ENCODE measurements at regions not wholly inside any gene's neighbourhood (a gene's known extent, or its start where the extent isn't known, plus 50 kb on each side); places are given as distances from the start of the nearest gene placed in this dataset.

- DNase-seq (ENCODE audit: low read depth, low spot score) = no peak
- CTCF ChIA-PET = interaction anchor here (1.5 kb wide), 1 partner anchor 34 kb away, joined by 3 read pairs; no protein-coding TSS in a partner anchor
- POLR2A ChIA-PET = no interaction called here
- H3K4me3 ChIP-seq (ENCODE audit: low read depth, low read length) = no peak overlapping the region
- no peak for TF ChIP-seq CTCF (IDR thresholded peaks at IDR 0.05; ENCODE audit: insufficient read depth, low read length, missing control alignments)
Measured at GRCh38 chr20:1724901-1725300, 67.3 kb upstream of the SIRPG start.

GRCh38 chr20:1722513-1723050 is 65.0 kb upstream of the SIRPG start:
- no peak overlapping the region for H3K4me3 ChIP-seq (ENCODE audit: low read depth, low read length)
- no peak for DNase-seq (ENCODE audit: low read depth, low spot score)
- POLR2A ChIA-PET = no interaction called here
- CTCF ChIA-PET = interaction anchor here (1.6 kb wide), 1 partner anchor 42 kb away, joined by 4 read pairs; no protein-coding TSS in a partner anchor
- no peak for TF ChIP-seq CTCF (IDR thresholded peaks at IDR 0.05; ENCODE audit: insufficient read depth, low read length, missing control alignments)

- no peak overlapping the region for H3K4me3 ChIP-seq (ENCODE audit: low read depth, low read length)
- POLR2A ChIA-PET = no interaction called here
- CTCF ChIA-PET = interaction anchor here (1.6 kb wide), 1 partner anchor 42 kb away, joined by 4 read pairs; no protein-coding TSS in a partner anchor
- DNase-seq (ENCODE audit: low read depth, low spot score) = no peak
- TF ChIP-seq CTCF (IDR thresholded peaks at IDR 0.05; ENCODE audit: insufficient read depth, low read length, missing control alignments) = no peak
Measured at GRCh38 chr20:1721687-1722512, 64.3 kb upstream of the SIRPG start.

- POLR2A ChIA-PET = no interaction called here
Measured at GRCh38 chr20:1720845-1721475, 63.4 kb upstream of the SIRPG start.

GRCh38 chr20:1720226-1720625 is 62.6 kb upstream of the SIRPG start:
- DNase-seq (ENCODE audit: low read depth, low spot score) = no peak
- POLR2A ChIA-PET = no interaction called here
- H3K4me3 ChIP-seq (ENCODE audit: low read depth, low read length) = no peak overlapping the region
- no peak for TF ChIP-seq CTCF (IDR thresholded peaks at IDR 0.05; ENCODE audit: insufficient read depth, low read length, missing control alignments)
- CTCF ChIA-PET = no interaction called here

More at GRCh38 chr20:1720845-1721475, 63.4 kb upstream of the SIRPG start:
- TF ChIP-seq CTCF (IDR thresholded peaks at IDR 0.05; ENCODE audit: insufficient read depth, low read length, missing control alignments) = no peak
- DNase-seq (ENCODE audit: low read depth, low spot score) = no peak
- no peak overlapping the region for H3K4me3 ChIP-seq (ENCODE audit: low read depth, low read length)
- CTCF ChIA-PET = no interaction called here
